Astrocyte (in vitro differentiated cells and primary cell): ENCODE measurements at regions not wholly inside any gene's neighbourhood (a gene's known extent, or its start where the extent isn't known, plus 50 kb on each side); places are given as distances from the start of the nearest gene placed in this dataset.

ENCODE experiments used
- CTCF ChIP-seq: IDR thresholded peaks from 2 replicates; pipeline ENCODE4 v1.5.1; 2011; ENCODE audit warnings: low read depth, mild to moderate bottlenecking, inconsistent platforms, low read length, moderate library complexity; ENCODE audit not compliant: insufficient read depth
- EZH2 ChIP-seq: IDR thresholded peaks from 2 replicates; pipeline ENCODE4 v1.6.1; 2012; ENCODE audit warnings: mild to moderate bottlenecking, low read length, inconsistent platforms; ENCODE audit not compliant: insufficient read depth

- TF ChIP-seq EZH2 (no peak), CTCF (no peak)
These were observed 403.3 kb downstream of the EPM2A start for GRCh38 chr6:145332011-145332410.
